ENCODE measurements at regions not wholly inside any gene's neighbourhood (a gene's known extent, or its start where the extent isn't known, plus 50 kb on each side); places are given as distances from the start of the nearest gene placed in this dataset.

DNA sequence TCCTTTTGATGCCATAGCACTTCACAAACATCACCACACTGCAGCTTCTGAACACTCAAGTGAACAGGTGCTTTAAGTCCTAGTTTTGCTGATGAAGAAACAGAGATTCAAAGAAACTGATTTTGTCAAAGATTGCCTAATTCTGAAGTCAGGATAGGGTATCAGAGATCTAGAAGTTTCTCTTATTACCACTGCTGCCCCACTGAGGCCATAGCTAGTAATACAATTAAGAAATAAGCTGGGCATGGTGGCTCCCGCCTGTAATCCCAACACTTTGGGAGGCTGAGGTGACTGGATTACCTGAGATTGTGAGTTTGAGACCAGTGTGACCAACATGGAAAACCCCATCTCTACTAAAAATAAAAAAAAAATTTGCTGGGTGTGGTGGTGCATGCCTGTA, 458.3 kb upstream of the SEL1L start:
- H3K27ac Mint-ChIP-seq, result no peak overlapping the region
- Histone ChIP-seq H2AFZ (no peak overlapping the region), H4K20me1 (replicated peaks; ENCODE audit: insufficient read depth) (no peaks in the 10 kb centered on the region), H3K4me2 (no peak overlapping the region), H3K27me3 (ENCODE audit: insufficient read depth) (no peaks in the 10 kb centered on the region), H3K27ac (ENCODE audit: low read depth) (no peak overlapping the region), H3K9me2 (ENCODE audit: insufficient read depth) (no peaks in the 10 kb centered on the region), H3F3A (replicated peaks; ENCODE audit: low read depth) (no peaks in the 10 kb centered on the region), H3K79me2 (replicated peaks; ENCODE audit: insufficient read depth) (no peaks in the 10 kb centered on the region), H3K36me3 (ENCODE audit: insufficient read depth) (no peaks in the 10 kb centered on the region), H3K4me1 (ENCODE audit: insufficient read depth) (no peaks in the 10 kb centered on the region), H3K4me3 (no peak overlapping the region)
- H3K9me3 Mint-ChIP-seq, result peaks cover 86% of the 10 kb centered on the region
- DNase-seq (ENCODE audit: low spot score), result peak; percentile 57
- H3K36me3 Mint-ChIP-seq (ENCODE audit: low read depth), result peaks cover 14% of the 10 kb centered on the region; the same call in 2 of the 3 replicates
- peaks cover 2% of the 10 kb centered on the region for H3K27me3 Mint-ChIP-seq (ENCODE audit: insufficient read depth, low read depth, poor library complexity)
- H3K4me1 Mint-ChIP-seq, result no peaks in the 10 kb centered on the region
- TF ChIP-seq CTCF (conservative IDR thresholded peaks at IDR 0.05; ENCODE audit: low read depth in 2 of 2), result peak; percentile 37 to 49; a peak in 3 of 4 replicates
- TF ChIP-seq, protein P1, sequence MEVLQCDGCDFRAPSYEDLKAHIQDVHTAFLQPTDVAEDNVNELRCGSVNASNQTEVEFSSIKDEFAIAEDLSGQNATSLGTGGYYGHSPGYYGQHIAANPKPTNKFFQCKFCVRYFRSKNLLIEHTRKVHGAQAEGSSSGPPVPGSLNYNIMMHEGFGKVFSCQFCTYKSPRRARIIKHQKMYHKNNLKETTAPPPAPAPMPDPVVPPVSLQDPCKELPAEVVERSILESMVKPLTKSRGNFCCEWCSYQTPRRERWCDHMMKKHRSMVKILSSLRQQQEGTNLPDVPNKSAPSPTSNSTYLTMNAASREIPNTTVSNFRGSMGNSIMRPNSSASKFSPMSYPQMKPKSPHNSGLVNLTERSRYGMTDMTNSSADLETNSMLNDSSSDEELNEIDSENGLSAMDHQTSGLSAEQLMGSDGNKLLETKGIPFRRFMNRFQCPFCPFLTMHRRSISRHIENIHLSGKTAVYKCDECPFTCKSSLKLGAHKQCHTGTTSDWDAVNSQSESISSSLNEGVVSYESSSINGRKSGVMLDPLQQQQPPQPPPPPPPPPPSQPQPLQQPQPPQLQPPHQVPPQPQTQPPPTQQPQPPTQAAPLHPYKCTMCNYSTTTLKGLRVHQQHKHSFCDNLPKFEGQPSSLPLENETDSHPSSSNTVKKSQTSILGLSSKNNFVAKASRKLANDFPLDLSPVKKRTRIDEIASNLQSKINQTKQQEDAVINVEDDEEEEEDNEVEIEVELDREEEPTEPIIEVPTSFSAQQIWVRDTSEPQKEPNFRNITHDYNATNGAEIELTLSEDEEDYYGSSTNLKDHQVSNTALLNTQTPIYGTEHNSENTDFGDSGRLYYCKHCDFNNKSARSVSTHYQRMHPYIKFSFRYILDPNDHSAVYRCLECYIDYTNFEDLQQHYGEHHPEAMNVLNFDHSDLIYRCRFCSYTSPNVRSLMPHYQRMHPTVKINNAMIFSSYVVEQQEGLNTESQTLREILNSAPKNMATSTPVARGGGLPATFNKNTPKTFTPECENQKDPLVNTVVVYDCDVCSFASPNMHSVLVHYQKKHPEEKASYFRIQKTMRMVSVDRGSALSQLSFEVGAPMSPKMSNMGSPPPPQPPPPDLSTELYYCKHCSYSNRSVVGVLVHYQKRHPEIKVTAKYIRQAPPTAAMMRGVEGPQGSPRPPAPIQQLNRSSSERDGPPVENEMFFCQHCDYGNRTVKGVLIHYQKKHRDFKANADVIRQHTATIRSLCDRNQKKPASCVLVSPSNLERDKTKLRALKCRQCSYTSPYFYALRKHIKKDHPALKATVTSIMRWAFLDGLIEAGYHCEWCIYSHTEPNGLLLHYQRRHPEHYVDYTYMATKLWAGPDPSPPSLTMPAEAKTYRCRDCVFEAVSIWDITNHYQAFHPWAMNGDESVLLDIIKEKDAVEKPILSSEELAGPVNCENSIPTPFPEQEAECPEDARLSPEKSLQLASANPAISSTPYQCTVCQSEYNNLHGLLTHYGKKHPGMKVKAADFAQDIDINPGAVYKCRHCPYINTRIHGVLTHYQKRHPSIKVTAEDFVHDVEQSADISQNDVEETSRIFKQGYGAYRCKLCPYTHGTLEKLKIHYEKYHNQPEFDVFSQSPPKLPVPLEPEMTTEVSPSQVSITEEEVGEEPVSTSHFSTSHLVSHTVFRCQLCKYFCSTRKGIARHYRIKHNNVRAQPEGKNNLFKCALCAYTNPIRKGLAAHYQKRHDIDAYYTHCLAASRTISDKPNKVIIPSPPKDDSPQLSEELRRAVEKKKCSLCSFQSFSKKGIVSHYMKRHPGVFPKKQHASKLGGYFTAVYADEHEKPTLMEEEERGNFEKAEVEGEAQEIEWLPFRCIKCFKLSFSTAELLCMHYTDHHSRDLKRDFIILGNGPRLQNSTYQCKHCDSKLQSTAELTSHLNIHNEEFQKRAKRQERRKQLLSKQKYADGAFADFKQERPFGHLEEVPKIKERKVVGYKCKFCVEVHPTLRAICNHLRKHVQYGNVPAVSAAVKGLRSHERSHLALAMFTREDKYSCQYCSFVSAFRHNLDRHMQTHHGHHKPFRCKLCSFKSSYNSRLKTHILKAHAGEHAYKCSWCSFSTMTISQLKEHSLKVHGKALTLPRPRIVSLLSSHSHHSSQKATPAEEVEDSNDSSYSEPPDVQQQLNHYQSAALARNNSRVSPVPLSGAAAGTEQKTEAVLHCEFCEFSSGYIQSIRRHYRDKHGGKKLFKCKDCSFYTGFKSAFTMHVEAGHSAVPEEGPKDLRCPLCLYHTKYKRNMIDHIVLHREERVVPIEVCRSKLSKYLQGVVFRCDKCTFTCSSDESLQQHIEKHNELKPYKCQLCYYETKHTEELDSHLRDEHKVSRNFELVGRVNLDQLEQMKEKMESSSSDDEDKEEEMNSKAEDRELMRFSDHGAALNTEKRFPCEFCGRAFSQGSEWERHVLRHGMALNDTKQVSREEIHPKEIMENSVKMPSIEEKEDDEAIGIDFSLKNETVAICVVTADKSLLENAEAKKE (CRISPR knock-in tag; IDR thresholded peaks at IDR 0.05), result no peak
- no peak overlapping the region for H3K4me3 Mint-ChIP-seq
- no peak for ATAC-seq

DNA sequence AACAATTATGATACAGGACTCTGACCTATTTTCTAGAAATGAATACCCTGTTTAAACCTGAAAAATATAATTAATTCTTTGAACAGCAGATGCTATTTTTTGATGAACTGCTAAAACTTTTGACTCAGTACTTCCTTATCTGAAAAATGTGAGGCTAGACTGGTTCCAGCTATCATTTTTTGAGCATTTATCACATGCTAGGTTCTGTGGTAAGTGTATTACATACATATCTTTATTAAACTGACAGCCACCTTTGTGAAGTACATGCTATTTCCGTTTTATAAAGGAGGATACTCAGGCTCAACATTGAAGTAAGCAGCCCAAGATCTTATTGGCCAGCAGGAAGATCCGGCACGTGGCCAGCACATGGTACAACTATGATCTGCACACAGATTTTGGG, 459.8 kb upstream of the SEL1L start:
- H3K27ac ChIP-seq (ENCODE audit: low read depth), result no peak overlapping the region
- H4K20me1 ChIP-seq (replicated peaks; ENCODE audit: insufficient read depth), result no peaks in the 10 kb centered on the region
- ATAC-seq (no peak), DNase-seq (ENCODE audit: low spot score) (no peak)
- no peaks in the 10 kb centered on the region for H3K79me2 ChIP-seq (replicated peaks; ENCODE audit: insufficient read depth)
- no peaks in the 10 kb centered on the region for H3K36me3 ChIP-seq (ENCODE audit: insufficient read depth)
- no peak overlapping the region for H3K4me2 ChIP-seq
- Mint-ChIP-seq H3K4me3 (no peak overlapping the region), H3K4me1 (no peaks in the 10 kb centered on the region), H3K27me3 (ENCODE audit: insufficient read depth, low read depth, poor library complexity) (peaks cover 4% of the 10 kb centered on the region), H3K9me3 (peaks cover 84% of the 10 kb centered on the region), H3K36me3 (ENCODE audit: low read depth) (peaks cover 14% of the 10 kb centered on the region; the same call in 2 of the 3 replicates), H3K27ac (no peak overlapping the region)
- H2AFZ ChIP-seq, result no peak overlapping the region
- H3F3A ChIP-seq (replicated peaks; ENCODE audit: low read depth), result no peaks in the 10 kb centered on the region
- H3K4me3 ChIP-seq, result no peak overlapping the region
- no peaks in the 10 kb centered on the region for H3K4me1 ChIP-seq (ENCODE audit: insufficient read depth)
- no peaks in the 10 kb centered on the region for H3K9me2 ChIP-seq (ENCODE audit: insufficient read depth)
- H3K27me3 ChIP-seq (ENCODE audit: insufficient read depth), result no peaks in the 10 kb centered on the region
- no peak for TF ChIP-seq ZNF114 (CRISPR knock-in tag; IDR thresholded peaks at IDR 0.05)
- TF ChIP-seq, protein P1 (CRISPR knock-in tag; IDR thresholded peaks at IDR 0.05), result no peak
- no peak for TF ChIP-seq EZH2phosphoT487 (IDR thresholded peaks at IDR 0.05; ENCODE audit: unreplicated experiment)

All from GM23338 (cell line).